HG03521 (cell line): ENCODE measurements at regions not wholly inside any gene's neighbourhood (a gene's known extent, or its start where the extent isn't known, plus 50 kb on each side); places are given as distances from the start of the nearest gene placed in this dataset.

Source experiments
- ATAC-seq: cut with Tn5 transposase; IDR thresholded peaks from one replicate; pipeline ENCODE4 v1.9.1; 2021; ENCODE audit warnings: mild to moderate bottlenecking, moderate library complexity; ENCODE audit not compliant: unreplicated experiment

DNA sequence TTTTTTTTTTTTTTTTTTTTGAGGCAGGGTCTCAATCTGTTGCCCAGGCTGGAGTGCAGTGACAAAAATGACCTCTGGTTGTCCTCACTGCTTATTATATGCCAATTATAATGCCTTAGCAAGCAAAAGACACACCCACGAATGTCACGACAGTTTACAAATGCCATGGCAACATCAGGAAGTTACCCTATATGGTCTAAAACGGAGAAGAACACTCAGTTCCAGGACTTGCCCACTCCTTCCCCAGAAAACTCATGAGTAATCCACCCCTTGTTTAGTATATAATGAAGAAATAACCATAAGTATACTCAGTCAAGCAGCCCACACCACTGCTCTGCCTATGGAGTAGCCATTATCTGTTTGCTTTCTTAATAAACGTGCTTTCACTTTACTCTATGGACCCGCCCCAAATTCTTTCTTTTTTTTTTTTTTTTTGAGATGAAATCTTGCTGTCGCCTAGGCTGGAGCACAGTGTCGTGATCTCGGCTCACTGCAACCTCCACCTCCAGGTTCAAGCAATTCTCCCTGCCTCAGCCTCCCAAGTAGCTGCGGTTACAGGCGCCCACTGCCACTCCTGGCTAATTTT lies 106.2 kb downstream of the SMIM20 start:
- no peak for ATAC-seq

DNA sequence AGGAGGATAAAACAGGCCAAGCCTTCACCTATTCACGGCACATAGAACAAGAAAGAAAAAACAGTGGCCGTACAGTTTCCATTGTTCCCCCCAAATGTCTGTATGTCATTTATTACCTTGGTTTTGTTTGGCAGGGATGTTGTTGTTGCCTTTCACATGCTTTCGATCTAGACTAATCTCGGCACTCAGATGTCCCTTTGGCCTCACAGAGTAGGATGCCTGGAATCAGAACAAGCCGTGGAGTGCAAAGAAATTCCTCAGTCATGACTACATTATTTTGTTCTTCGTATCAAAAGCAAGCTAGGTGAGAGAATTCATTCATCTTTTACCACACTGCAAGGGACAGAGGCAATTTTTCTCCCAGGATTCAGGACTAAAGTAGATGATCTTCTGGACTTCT lies 106.9 kb downstream of the SMIM20 start:
- ATAC-seq, result no peak

DNA sequence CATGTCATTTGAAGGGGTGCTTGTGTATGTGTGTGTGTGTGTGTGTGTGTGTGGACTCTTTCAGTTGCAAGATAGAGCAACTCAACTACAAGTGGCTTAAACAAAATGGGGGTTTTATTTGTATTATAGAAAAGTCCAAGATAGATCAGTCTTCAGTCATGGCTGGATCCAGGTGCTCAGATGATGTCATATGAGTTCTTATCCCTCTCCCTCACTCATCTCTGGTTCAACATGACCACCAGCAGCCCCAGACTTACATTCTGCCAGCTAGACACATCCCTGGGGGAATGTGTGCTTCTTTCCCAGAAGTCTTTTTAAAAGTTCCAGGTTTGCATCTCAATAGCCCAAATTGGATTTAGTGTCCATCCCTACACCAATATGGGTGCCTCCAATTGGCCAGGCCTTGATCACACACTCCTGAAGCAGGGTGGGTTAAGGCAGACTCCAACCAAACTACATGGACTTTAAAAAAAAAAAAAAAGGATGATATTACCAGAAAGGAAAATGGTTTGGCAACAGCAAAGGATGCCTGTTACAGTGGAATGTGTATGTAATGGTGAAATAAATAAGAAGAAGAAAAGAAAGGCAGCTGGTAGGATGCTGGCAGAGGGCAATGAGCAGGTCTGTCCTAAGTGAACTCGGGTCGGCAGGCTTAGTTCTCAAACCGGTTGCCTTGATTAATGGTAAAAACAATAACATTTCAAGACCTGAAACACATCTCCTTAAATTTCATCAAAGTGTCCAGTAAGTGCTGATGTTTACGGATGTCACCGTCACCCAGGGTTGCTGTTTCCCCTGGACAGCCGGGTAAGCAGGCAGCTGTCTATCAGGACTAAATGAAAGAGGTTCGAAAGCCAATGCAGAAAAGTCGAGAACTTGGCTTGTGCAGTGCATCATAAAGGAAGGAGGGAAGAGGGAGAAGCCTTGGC lies 107.7 kb downstream of the SMIM20 start:
- no peak for ATAC-seq

DNA sequence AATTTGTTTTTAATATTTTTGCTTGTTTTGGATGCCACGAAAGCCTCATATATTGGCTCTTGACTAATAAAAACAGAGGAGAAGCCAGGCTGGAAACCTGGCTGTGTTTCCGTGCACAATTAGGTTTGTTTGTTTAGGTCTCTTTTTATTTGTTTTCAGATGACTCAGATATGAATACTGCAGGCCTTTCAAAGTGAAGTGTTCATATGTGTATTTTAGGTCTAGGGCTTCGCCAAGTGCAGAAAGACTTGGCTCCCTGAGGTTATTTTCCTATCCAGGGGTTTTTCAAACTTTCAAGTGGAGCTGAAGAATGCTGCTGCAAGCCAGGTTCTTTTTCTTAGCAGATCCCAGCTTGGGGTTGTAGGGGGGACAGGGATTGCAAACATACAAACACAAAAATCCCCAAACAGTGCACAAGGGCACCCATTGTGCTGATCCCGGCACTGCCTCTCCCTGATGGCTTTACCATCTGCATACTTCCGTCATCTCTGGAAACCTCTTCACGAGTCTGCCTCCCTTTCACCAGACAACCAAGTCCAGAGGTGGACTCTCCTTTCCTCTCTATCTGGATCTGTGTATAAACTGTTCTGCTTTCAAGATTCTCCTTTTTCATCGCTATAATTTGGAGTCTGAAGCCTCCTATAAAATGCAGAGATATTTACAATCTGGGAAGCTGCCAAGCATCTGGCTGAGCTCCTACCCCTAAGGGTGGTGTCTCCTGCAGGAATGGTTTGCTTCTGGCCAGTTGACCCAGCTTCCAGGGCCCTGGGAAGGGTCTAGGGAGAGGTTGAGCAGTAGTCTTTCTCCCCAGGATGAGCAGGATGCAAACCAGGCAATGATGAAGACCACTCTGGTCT lies 108.6 kb downstream of the SMIM20 start:
- no peak for ATAC-seq

DNA sequence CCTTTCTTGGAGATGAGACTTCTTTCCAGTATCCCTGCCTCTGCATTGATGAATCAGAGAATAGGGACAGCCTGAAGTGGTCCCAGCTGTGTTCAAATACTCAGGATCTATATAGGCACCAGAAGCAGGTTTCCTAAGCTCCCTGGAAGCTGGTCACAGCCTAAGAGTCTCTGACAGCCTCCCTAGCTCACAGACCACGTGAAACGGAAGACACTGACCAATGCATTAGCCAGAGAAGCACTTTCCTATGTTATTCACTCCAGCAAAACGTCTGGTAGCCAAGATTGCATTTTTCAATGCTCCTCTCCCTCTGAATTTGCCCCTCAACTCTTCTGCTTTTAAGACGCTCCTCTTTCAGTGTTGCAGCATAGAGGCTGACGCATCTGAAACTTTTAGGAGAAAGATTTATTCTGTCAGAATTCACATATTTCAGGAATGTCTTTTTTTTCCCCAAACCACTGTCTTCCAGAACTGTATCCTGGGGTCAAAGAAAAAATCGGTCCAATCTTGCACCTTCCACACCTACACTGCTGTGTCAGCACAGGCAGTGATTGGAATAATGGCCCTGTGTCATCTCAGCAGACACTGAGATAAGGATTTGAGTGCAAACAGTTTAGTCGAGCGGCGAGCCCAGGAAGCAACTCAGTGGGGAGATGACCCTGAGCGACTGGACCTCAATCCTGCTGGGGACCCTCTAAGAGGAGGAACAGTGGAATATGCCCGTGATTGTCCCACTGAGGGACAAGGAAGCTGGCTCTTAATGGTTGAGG lies 109.4 kb downstream of the SMIM20 start:
- no peak for ATAC-seq

DNA sequence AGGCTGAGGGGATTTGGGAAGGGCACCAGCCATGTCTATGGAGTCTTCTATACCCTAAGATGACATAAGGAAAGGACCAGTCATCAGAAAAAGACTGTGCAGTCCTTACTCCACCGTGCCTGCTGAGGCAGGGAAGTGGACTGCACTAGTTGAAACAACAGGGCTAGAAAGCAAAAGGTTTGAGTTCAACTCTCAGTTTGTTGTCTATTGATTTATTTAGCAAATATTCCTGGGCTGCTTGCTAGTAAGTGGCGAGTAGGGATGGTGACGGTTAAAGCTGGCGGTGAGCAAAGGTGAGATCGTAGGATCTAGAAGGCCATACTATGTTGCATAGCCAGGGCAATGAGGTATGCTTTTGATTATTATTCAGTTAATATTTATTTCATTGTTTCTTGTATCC lies 110.1 kb downstream of the SMIM20 start:
- ATAC-seq, result no peak

DNA sequence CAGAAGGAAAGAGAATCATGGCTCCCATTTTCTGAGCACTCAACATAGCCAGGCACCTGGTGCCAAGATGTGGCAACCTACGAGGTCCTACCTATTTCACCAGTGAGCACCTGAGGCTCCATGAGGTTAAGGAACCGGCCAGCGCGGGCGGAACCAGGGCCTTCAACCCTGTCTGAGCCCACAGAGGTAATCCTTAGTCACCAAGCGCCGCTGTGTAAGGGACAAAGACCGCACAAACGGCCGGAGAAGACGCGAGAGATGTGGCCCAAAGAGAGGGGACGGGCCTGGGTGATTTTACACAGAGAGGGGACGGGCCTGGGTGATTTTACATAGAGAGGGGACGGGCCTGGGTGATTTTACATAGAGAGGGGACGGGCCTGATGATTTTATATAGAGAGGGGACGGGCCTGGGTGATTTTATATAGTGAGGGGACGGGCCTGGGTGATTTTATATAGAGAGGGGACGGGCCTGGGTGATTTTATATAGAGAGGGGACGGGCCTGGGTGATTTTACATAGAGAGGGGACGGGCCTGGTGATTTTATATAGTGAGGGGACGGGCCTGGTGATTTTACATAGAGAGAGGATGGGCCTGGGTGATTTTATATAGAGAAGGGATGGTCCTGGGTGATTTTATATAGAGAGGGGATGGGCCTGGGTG lies 114.2 kb downstream of the SMIM20 start:
- ATAC-seq, result no peak

DNA sequence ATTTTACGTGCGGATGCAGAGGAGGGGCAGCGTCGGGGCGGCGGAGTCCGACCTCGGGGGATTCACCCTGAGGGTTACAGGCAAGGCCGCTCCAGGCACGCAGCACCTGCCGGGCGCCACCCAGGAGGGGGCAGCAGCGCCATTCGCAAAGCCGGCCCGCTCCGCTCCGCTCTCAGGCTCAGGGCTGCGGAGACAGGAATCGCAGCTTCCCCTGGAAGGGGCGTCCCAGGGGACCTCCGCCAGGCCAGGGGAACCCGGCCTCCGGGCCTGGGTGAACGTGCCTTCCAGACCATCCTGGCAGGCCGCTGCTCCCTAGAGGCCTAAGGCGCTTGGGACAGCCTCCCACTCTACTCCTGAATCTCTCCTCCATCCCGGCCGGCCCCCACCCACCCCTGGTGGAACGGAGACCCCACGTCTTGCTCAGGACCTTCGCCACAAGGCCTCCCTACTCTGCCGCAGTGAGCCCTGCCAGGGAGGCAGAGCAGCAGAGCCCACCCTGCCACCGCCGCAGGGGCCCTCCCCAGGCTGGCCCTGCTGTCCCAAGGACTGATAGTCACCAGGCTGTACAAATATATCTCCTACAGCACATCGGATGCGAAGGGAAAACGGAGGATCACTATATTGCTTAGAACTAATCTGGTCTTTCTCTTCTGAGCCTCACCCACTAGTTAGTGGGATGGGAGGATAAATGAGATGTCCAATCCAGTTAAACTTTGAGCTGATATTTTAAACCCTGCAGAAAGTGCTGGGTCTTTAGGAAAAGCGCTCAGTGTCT lies 115.0 kb downstream of the SMIM20 start:
- ATAC-seq, result peak; percentile 82

DNA sequence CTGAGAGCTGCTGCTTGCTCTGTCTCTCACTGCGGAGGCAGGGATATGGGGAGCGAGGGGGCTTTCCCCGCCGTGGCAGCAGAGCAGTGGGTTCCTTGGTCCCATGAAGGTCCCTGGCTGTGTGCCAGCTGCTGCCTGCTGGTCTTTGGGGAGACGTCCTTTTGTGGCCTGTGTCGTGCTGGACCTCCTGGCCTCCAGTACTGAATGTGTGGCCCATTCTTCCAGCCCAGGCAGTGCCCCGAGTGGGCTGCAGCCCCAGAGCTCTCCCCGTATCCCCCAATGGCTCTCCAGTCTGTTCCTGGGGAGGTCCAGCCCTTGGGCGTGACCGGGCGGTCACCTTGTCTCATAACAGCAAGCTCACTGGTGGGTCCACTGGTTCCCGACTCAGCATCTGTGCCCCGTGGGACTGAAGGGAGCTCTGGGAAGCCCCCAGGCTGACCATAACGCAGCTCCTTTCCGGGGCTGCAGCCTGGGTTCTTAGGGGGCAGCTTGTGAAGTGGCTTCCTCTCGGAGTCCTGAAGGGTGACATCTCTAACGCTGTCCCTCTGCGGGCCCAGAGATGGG lies 115.6 kb downstream of the SMIM20 start:
- ATAC-seq, result no peak

DNA sequence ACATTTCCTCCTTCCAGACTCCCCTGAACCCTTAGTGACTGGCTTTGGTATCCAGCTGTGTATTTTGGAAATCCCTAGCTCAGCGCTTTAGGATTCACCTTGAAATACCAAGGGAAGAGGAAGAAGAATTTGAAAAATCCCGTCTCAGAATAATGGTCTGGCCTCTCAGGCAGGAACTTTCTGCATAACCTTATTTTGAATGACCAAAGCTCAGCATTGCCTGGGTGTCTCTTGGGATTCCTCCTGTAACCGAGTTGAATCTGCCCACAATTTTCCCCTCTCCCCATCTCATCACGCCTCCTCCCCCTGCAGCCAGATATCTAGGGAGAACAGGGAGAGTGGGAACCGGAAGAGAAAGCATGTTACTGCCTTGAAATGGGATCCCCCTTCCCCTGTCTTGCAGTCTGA lies 116.2 kb downstream of the SMIM20 start:
- no peak for ATAC-seq

DNA sequence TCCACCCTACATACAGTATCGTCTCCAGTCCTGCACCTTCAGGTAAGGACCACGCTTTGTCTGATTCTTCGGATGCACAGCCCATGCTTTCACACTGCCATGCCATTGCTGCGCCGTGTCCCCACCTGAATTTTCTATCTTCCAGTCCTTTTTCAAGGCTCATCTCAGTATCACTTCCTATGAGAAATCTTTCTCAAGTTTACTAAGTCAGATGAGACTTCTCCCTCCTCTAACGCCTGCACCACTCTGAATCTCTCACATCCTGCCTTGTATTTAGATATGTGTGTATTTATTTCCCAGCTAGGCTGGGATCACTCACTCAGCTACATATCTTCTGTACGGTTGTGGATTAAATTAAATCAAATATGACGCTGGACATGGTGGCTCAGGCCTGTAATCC lies 116.8 kb downstream of the SMIM20 start:
- ATAC-seq, result no peak

DNA sequence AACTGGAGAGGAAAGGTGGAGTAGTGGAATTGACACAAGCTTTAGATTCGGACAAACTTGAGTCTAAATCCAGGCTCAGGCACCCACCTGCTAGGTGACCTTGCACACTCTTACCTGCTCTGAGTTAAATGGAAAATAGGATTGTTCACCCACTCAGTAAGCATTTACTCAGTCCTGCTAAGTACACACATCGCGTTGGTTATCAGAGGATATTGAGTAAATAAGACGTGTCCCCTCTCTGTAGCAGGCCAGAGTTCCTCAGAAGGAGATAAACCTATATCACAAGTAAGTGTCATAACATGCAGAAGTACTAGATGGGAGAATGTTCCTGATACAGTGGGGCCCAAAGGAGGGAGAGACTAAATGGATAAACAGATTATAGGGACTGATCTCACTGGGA lies 117.7 kb downstream of the SMIM20 start:
- no peak for ATAC-seq

DNA sequence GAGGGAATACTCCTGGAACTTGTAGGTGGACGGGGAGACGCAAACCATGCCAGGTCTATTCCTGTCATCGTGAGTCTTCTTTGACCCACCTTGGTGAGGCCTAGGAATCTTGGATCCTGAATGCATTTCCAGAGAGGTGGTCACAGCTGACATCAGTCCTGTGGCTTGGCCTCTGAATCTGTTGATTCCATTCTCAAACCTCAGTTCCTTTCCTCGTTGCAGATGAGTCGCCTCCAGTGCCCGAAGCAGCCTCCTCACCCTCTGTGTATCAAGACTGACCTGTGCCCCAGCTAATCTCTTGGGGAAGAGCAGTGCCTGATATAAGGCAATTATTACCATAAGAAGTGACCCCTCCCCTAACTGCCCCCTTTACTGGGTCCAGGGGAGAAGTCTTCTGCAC lies 118.1 kb downstream of the SMIM20 start:
- no peak for ATAC-seq

DNA sequence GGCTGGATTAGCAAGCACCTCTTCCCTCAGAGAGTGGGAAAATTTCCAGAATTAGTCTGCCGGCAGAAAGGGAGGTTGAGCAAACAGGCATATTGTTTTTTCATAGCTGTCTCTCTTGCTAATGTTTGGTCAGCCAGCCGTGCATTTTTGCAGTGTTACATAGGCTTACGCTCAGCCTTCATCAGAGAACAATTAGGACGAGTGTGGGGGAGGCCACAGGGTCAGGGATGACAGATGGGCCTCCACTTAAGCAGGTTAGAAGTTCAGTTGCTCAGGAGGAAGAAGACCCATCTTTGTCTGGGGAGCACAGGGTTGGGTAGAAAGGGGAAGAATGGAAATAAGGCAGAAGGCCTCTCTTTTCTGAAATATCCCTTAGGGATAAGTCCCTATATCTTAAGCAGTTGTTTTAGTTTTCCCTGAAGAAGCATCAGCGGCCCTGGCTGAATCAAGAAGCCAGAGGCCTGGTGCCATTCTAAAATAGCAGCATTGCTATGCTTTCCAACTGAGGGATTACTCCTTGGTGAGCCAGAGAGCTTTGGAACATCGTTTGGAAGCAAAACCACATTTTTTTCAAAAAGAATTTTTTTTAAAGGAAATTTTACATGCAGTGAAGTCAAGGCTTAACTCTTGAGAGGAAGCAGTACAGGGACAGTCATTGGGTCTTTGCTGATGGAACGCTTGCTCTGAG lies 118.8 kb downstream of the SMIM20 start:
- no peak for ATAC-seq

DNA sequence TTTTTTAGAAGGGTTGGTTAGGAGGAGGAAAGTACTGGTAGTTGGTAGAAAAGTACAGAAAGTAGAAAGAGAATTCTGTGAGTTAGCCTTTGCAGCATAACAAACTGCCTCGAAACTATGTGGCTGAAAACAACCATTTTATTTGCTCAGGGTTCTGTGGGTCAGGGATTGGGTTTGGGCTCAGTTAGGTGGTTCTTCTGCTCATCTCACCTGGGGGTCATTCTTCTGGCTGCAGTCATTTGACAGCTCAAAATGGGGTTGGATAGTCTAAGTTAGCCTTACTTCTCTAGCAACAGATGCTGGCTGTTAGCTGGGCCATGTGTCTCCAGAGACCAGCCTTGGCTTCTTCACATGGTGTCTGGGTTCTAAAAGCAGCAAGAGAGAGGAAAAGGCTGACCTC lies 119.4 kb downstream of the SMIM20 start:
- ATAC-seq, result no peak

DNA sequence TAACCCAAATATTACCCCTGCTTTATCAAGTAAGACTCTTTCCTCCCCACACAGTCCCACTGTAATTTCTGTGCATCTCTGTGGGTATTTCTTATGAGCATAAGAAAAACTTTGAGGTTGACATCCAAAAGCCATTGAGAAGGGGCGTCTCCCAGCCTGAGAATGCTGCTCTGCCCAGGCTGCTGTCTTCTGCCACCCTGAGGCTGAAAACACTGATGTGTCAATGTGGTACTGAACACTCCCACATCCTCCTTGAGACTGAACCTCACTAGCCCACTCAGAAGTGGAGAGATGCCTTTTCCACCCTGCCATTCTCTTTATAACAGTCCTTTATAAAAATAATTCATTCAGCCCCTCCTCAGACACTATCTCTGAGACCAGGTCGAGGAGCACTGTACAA lies 120.8 kb downstream of the SMIM20 start:
- no peak for ATAC-seq

DNA sequence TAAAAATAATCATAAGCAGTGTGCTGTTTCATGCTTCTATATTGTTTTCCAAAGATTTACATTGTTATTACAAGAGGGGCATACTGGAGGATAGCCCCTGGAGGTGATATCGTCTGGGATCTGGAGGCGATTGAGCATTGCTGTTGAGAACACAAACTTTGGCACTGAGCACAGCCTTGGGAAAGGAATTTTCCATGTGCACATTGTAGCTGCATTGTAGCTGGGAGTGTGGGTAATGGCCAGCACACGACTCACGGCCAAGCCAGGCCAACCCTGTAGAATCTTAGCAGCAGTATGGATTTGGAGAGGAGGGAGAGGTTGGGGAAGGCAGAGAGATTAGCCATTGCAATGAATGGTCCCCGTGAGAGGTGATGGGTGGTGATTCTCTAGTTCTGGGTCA lies 121.9 kb downstream of the SMIM20 start:
- ATAC-seq, result no peak

DNA sequence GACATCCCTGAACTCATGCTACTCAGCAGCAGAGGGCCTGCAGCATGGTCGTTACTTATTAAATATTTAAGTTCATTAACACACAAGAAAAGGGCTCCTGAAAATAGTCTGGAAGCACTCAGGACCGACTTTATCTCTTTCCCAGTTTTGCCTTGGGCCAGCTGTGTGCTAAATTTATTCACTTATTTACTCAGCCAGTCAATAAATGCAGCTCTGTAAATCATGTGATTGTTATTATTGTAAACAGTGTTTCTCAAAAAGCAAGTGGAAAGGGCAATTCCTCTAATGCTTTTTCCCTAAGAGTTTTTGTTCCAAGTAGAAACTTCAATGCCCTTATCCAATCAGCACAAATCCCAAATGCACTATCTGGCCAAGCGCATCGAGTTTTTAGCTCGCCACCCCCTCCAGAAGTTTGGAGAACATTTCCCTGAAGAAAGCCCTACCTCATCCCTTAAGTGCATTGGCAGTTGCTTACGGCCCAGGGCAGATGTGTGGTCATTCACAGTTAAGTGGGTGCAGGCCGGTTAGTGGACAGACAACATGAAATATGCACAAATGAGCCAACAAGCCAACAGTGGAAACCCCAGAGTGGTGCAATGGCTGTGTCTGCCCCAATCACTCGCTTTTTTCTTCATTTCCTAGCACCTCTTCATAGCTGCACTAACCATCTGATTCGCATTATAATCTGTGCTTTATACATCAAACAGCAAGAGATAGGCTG lies 125.8 kb downstream of the SMIM20 start:
- ATAC-seq, result no peak
